Upper lobe of right lung (tissue), 1 donor: ENCODE measurements at regions not wholly inside any gene's neighbourhood (a gene's known extent, or its start where the extent isn't known, plus 50 kb on each side); places are given as distances from the start of the nearest gene placed in this dataset.

Source experiments
- ATAC-seq: fragments of 200-7000 bp; cut with Tn5 transposase; one replicate; pipeline ENCODE4 v1.9.1; 2020; ENCODE audit warnings: mild to moderate bottlenecking, moderate library complexity
- DNase-seq: peaks from one replicate; pipeline ENCODE4 v3.0.0-alpha.2; 2020
- H3K27ac ChIP-seq: fragments of 200-600 bp; one replicate; pipeline ENCODE4 v1.8.0; 2022
- H3K27me3 ChIP-seq: fragments of 200-600 bp; one replicate; pipeline ENCODE4 v1.8.0; 2022; ENCODE audit warnings: mild to moderate bottlenecking
- H3K36me3 ChIP-seq: fragments of 200-600 bp; one replicate; pipeline ENCODE4 v1.8.0; 2022
- H3K4me1 ChIP-seq: fragments of 200-600 bp; one replicate; pipeline ENCODE4 v1.8.0; 2022
- H3K4me3 ChIP-seq: fragments of 200-600 bp; one replicate; pipeline ENCODE4 v1.8.0; 2022; ENCODE audit warnings: mild to moderate bottlenecking
- H3K9me3 ChIP-seq: fragments of 200-600 bp; one replicate; pipeline ENCODE4 v1.8.0; 2022
- intact Hi-C: fragments of 100-400 bp; cut with DNase I; formaldehyde crosslinking; loops from one replicate; pipeline ENCODE4 v1.11.0; 2022
- TF ChIP-seq, protein P1 (sequence below): fragments of 200-600 bp; IDR thresholded peaks from one replicate; pipeline ENCODE4 v1.8.0; 2022; ENCODE audit warnings: antibody characterized with exemption
- donor health status: DM: no; HTN: yes; CAD: no; lungs with severe emphysema.

DNA sequence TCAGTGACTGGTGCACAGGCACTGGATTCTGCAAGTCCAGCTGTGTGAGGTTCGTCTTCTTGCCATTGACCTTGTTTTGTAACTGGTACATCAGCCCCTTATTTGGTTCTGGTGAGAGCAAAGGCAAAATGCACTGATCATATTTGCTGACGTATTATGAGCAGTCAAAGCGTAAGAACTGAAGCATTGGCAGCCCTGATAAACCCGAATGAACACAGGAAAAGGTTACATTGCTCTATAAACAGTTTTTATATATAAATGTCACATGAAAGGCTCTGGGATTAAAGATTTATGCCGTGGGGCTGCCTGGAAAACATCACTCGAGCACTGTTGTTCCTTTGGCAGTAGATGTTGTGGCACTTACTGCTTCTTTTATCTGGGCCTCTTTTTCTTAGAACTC lies 167.9 kb downstream of the IRS1 start:
- no peaks in the 10 kb centered on the region for H3K4me1 ChIP-seq
- H3K27ac ChIP-seq: no peak overlapping the region
- TF ChIP-seq, protein P1, sequence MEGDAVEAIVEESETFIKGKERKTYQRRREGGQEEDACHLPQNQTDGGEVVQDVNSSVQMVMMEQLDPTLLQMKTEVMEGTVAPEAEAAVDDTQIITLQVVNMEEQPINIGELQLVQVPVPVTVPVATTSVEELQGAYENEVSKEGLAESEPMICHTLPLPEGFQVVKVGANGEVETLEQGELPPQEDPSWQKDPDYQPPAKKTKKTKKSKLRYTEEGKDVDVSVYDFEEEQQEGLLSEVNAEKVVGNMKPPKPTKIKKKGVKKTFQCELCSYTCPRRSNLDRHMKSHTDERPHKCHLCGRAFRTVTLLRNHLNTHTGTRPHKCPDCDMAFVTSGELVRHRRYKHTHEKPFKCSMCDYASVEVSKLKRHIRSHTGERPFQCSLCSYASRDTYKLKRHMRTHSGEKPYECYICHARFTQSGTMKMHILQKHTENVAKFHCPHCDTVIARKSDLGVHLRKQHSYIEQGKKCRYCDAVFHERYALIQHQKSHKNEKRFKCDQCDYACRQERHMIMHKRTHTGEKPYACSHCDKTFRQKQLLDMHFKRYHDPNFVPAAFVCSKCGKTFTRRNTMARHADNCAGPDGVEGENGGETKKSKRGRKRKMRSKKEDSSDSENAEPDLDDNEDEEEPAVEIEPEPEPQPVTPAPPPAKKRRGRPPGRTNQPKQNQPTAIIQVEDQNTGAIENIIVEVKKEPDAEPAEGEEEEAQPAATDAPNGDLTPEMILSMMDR: no peak
- no peak for ATAC-seq
- H3K9me3 ChIP-seq: no peaks in the 10 kb centered on the region
- intact Hi-C loops: no loop called here
- H3K36me3 ChIP-seq: no peaks in the 10 kb centered on the region
- no peak for DNase-seq
- H3K27me3 ChIP-seq: no peaks in the 10 kb centered on the region
- no peak overlapping the region for H3K4me3 ChIP-seq

DNA sequence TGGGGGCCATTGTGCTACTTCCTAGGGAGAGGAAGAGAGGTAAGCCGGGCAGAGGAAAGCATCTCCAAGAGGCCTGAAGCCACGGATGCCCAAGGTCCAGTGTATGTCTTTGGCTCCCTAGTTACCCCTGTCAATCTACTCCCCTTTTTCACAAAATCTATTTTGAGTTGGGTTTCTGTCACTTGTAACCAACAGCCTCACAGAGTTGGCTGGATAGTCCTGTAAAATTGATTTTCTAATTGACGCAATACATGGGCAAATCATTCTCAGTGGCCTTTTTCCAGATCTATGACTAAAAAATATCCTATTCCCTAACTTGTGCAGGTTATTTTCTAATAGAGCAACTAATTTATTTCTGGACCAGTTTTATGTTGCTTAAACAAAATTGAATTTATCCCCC lies 168.4 kb downstream of the IRS1 start:
- Histone ChIP-seq H3K9me3 (no peaks in the 10 kb centered on the region), H3K27ac (no peak overlapping the region), H3K4me3 (no peak overlapping the region), H3K36me3 (no peaks in the 10 kb centered on the region), H3K4me1 (no peaks in the 10 kb centered on the region), H3K27me3 (no peaks in the 10 kb centered on the region)
- intact Hi-C loops: no loop called here
- TF ChIP-seq, protein P1: no peak
- no peak for DNase-seq
- no peak for ATAC-seq

DNA sequence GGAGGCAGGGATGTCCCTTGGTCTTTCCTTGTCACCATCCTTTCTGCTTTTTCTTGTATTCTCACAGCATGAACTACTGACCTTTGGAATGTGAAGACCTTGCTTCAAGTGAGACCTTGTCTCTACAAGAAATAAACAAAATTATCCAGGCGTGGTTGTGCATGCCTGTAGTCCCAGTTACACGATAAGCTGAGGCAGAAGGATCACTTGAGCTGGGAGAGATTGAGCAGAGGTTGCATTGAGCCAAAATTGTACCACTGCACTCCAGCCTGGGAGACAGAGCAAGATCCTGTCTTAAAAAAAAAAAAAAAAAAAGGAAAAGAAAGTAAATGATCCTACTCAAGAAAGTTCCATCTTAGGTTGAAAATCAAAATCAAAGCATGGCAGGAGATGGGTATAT lies 173.7 kb downstream of the IRS1 start:
- ATAC-seq (peak; percentile 28), DNase-seq (no peak)
- TF ChIP-seq, protein P1: no peak
- Histone ChIP-seq H3K9me3 (no peaks in the 10 kb centered on the region), H3K27me3 (no peaks in the 10 kb centered on the region), H3K4me3 (no peak overlapping the region), H3K36me3 (no peaks in the 10 kb centered on the region), H3K4me1 (no peaks in the 10 kb centered on the region), H3K27ac (no peak overlapping the region)
- intact Hi-C loops: no loop called here

DNA sequence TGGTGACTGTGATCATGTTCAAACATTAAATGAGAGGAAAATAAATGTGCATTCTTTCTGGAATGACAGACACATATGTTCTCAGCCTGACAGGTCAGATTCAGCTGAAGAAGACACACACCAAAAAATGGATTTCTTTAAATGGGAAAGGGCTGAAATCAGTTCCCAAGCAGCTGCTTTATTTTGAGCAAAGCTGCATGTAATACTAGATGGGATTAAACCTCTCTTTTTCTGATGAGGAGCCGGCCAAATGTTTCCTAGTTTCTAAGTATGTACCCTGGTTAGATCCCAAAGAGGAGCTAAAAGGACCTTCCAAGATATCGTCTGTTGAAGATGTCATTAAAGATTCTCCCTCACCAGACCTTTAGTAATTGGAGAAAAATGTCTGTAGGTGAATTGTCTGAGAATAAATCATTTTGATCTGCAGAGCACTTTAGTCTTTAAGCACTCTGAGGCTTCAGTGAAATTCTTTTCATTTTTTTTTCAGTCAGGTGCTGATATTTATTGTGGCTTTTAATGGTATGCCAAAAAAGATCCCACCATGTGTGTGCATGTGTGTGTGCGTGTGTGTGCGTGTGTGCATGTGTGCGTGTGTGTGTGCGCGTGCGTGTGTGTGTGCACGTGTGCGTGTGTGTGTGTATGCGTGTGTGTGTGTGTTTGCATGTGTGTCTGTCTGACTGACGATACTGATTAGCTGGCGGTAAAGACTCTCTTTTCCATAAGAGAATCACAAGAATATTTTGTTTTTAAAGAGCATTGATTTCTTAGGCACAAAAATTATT lies 175.8 kb downstream of the IRS1 start:
- intact Hi-C loops: no loop called here
- no peak for DNase-seq
- H3K9me3 ChIP-seq: no peaks in the 10 kb centered on the region
- H3K4me3 ChIP-seq: no peak overlapping the region
- no peak for ATAC-seq
- no peak overlapping the region for H3K27ac ChIP-seq
- H3K4me1 ChIP-seq: no peaks in the 10 kb centered on the region
- no peaks in the 10 kb centered on the region for H3K36me3 ChIP-seq
- TF ChIP-seq, protein P1: no peak
- H3K27me3 ChIP-seq: no peaks in the 10 kb centered on the region

DNA sequence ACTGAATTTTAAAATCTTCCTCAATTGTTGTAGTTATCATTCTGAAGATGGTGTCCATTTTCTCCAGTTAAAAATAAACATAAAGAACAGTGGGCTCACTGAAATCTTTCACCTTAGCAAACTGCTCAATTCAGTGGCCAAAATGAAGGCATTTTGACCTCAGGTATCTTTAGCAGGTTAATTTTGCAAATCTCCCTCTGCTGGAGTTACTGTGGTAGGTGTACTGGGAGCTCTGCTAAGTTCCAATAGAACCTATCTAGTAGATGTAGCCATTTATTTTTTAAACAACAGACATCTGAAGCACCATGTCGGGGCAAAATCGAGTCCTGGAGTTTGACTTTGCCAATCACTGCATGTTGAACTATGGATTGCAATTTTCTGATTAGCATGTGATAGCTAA lies 177.1 kb downstream of the IRS1 start:
- no peaks in the 10 kb centered on the region for H3K9me3 ChIP-seq
- intact Hi-C loops: no loop called here
- no peaks in the 10 kb centered on the region for H3K4me1 ChIP-seq
- no peak overlapping the region for H3K4me3 ChIP-seq
- no peaks in the 10 kb centered on the region for H3K27me3 ChIP-seq
- TF ChIP-seq, protein P1: no peak
- no peak for ATAC-seq
- H3K27ac ChIP-seq: no peak overlapping the region
- no peak for DNase-seq
- H3K36me3 ChIP-seq: no peaks in the 10 kb centered on the region

DNA sequence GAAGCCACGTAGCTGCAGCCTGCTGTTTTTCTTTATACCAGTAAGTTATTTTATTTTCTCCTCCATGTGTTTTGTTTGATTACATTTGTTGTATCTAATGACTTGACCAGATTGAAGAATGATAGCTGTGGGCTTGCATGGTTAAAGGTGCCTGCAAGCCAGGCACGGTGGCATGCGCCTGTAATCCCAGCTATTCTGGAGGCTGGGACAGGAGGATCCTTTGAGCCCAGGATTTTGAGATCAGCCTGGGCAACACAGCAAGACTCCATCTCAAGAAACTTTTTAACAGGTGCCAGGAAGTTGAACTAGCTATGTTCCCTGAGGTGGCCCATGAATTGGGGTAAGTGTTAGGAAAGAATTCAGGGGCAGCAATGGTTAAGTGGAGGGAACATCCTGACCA lies 179.4 kb downstream of the IRS1 start:
- Histone ChIP-seq H3K4me1 (no peaks in the 10 kb centered on the region), H3K9me3 (no peaks in the 10 kb centered on the region), H3K27ac (no peak overlapping the region), H3K4me3 (no peak overlapping the region), H3K36me3 (no peaks in the 10 kb centered on the region), H3K27me3 (no peaks in the 10 kb centered on the region)
- TF ChIP-seq, protein P1: no peak
- no peak for DNase-seq
- ATAC-seq: no peak
- intact Hi-C loops: no loop called here
